MCF 10A (cell line): ENCODE measurements at regions not wholly inside any gene's neighbourhood (a gene's known extent, or its start where the extent isn't known, plus 50 kb on each side); places are given as distances from the start of the nearest gene placed in this dataset.

Source experiments
- BruUV-seq: library from RNA; stranded (reverse); fragments of 400-500 nt; replicated peaks from 2 replicates; lab custom pipeline; 2021; lab: Mats Ljungman, UMichigan
- CTCF ChIA-PET: fragments of 300-600 bp; sonication (Branson Sonifier 250); formaldehyde crosslinking; extraction: SDS; loops from one replicate; lab custom pipeline; 2021; ENCODE audit warnings: antibody characterized with exemption, inconsistent platforms; lab: Yijun Ruan, JAX
- POLR2A ChIA-PET: fragments of 300-600, 350-650 bp; sonication (Branson Sonifier 250); formaldehyde crosslinking; extraction: SDS; loops from one replicate; lab custom pipeline; 2020; ENCODE audit warnings: antibody characterized with exemption, inconsistent platforms; lab: Yijun Ruan, JAX
- DNase-seq: peaks from one replicate; pipeline ENCODE4 v3.0.0-alpha.2; 2018; ENCODE audit not compliant: unreplicated experiment
- H3K27ac Mint-ChIP-seq: one replicate; pipeline ENCODE4 v1.8.0; 2022; ENCODE audit warnings: mild to moderate bottlenecking, low read depth, mixed read lengths; ENCODE audit not compliant: unreplicated experiment
- H3K27me3 Mint-ChIP-seq: one replicate; pipeline ENCODE4 v1.8.0; 2022; ENCODE audit warnings: mixed read lengths; ENCODE audit not compliant: insufficient read depth, unreplicated experiment
- H3K36me3 Mint-ChIP-seq: one replicate; pipeline ENCODE4 v1.8.0; 2022; ENCODE audit warnings: mild to moderate bottlenecking, moderate library complexity, mixed read lengths; ENCODE audit not compliant: insufficient read depth, unreplicated experiment
- H3K4me1 Mint-ChIP-seq: one replicate; pipeline ENCODE4 v1.8.0; 2022; ENCODE audit warnings: mixed read lengths; ENCODE audit not compliant: insufficient read depth, unreplicated experiment
- H3K4me3 Mint-ChIP-seq: one replicate; pipeline ENCODE4 v1.8.0; 2022; ENCODE audit warnings: mild to moderate bottlenecking, moderate library complexity, mixed read lengths; ENCODE audit not compliant: unreplicated experiment
- H3K9me3 Mint-ChIP-seq: one replicate; pipeline ENCODE4 v1.8.0; 2022; ENCODE audit warnings: mixed read lengths; ENCODE audit not compliant: unreplicated experiment
- CTCF ChIP-seq: fragments of 200-600 bp; IDR thresholded peaks from one replicate; pipeline ENCODE4 v1.8.0; 2022; ENCODE audit warnings: antibody characterized with exemption, mild to moderate bottlenecking; ENCODE audit not compliant: unreplicated experiment
- intact Hi-C: fragments of 100-400 bp; cut with micrococcal nuclease; formaldehyde crosslinking; loops from 2 replicates; pipeline ENCODE4 v1.14.1; 2022

DNA sequence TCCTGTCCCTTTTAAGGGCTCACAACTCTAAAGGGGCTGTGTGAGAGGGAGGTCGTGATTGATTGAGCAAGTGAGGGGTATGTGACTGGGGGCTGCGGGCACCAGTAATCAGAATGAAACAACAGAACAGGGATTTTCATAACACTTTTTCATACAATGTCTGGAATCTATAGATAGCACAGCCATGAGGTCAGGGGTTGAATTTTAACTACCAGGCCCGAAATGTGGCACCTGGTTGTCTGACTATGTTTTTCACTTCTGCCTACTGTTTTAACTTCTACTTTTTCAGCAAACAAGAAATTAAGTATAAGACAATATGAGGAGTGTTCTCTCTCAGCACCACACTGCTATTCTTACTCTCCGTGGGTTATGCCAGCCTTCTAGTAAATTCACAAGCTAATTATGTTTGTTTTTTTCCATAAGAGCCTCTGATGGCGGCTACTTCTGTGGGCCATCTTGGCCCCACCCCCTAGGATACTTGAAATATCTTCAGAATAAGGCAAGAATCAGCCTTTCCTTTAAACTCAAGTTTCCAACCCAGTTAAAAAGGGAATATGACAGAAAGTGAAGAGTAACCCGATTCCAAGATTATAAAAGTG lies 552.8 kb upstream of the CHORDC1 start:
- H3K27me3 Mint-ChIP-seq, result no peaks in the 10 kb centered on the region
- BruUV-seq, result no TSS peak
- ChIA-PET POLR2A (no interaction called here), CTCF (no interaction called here)
- H3K36me3 Mint-ChIP-seq, result no peaks in the 10 kb centered on the region
- no peak for DNase-seq
- no peak for TF ChIP-seq CTCF
- no peaks in the 10 kb centered on the region for H3K4me1 Mint-ChIP-seq
- no peak overlapping the region for H3K4me3 Mint-ChIP-seq
- intact Hi-C loops, result no loop called here
- no peak overlapping the region for H3K27ac Mint-ChIP-seq
- peaks cover 7% of the 10 kb centered on the region for H3K9me3 Mint-ChIP-seq

- Mint-ChIP-seq H3K9me3 (peaks cover 7% of the 10 kb centered on the region), H3K4me3 (no peak overlapping the region), H3K27me3 (no peaks in the 10 kb centered on the region), H3K36me3 (no peaks in the 10 kb centered on the region), H3K4me1 (no peaks in the 10 kb centered on the region), H3K27ac (no peak overlapping the region)
- no peak for DNase-seq
- ChIA-PET POLR2A (no interaction called here), CTCF (no interaction called here)
- intact Hi-C loops, result no loop called here
- BruUV-seq, result no TSS peak
- TF ChIP-seq CTCF, result no peak
Measured at GRCh38 chr11:90774727-90775566, 552.1 kb upstream of the CHORDC1 start.

DNA sequence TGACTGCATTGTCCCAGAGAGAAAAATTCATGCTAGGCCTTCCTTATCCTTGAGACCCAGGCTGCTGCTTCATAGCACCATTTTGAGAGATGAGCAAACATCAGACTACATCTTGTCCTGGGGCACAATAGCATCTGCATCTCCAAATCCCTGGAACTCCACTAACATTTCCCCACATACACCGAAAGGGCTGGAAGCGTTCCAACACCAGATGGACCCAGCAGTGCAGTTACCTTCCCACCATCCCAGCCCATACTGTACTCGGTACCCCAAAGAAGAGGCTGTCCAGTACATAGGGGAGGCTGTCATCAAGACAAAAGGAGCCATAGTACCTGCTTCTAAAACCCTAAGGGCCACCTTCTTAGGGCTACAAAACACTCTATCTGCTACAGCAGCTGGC lies 547.2 kb upstream of the CHORDC1 start:
- no peak for TF ChIP-seq CTCF
- no peak for DNase-seq
- Mint-ChIP-seq H3K4me1 (no peaks in the 10 kb centered on the region), H3K4me3 (no peak overlapping the region), H3K27me3 (no peaks in the 10 kb centered on the region), H3K9me3 (no peaks in the 10 kb centered on the region), H3K27ac (no peak overlapping the region), H3K36me3 (no peaks in the 10 kb centered on the region)
- BruUV-seq, result no TSS peak
- intact Hi-C loops, result no loop called here
- CTCF ChIA-PET, result no interaction called here
- POLR2A ChIA-PET, result no interaction called here

DNA sequence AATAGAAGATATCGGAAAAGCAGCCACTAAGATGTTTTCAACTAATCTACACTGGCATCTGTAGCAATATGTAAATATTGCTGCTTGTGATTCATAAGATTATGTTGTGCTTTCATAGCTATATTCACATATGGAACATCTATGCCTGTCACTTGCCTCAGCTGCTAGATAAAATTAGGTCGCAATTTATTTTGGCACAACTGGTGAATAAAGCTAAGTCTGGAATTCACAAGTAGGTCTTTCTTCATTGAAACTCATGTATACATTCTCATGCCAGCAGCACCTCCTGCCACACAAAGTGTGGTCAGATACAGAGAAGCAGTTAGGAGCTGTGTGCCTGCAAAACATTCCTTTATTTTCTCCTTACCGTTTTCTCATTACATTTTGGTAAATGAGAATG lies 543.3 kb upstream of the CHORDC1 start:
- intact Hi-C loops, result no loop called here
- no peak overlapping the region for H3K4me3 Mint-ChIP-seq
- BruUV-seq, result no TSS peak
- POLR2A ChIA-PET, result no interaction called here
- H3K27me3 Mint-ChIP-seq, result no peaks in the 10 kb centered on the region
- H3K4me1 Mint-ChIP-seq, result no peaks in the 10 kb centered on the region
- no peaks in the 10 kb centered on the region for H3K36me3 Mint-ChIP-seq
- TF ChIP-seq CTCF, result no peak
- CTCF ChIA-PET, result interaction anchor here (0.8 kb wide), 1 partner anchor 38 kb away, joined by 3 read pairs; no protein-coding TSS in a partner anchor
- H3K9me3 Mint-ChIP-seq, result no peaks in the 10 kb centered on the region
- no peak overlapping the region for H3K27ac Mint-ChIP-seq
- DNase-seq, result no peak
